Natural killer cell treated with Interleukin-12 subunit alpha and Interleukin-12 subunit beta and Interleukin-15 and Interleukin-18, amount 100 ng/mL, for 72 hours (primary cell): ENCODE measurements at regions not wholly inside any gene's neighbourhood (a gene's known extent, or its start where the extent isn't known, plus 50 kb on each side); places are given as distances from the start of the nearest gene placed in this dataset.

Experiments
- ATAC-seq, 2 donors: fragments of 150-1000 bp; cut with Tn5 transposase in 1 of 2; sonication (Bioruptor Pico), chemical (Tn5 transposase) in 1 of 2; 2 replicates each; pipeline ENCODE4 v1.10.0; 2021
- DNase-seq: peaks from one replicate; pipeline ENCODE4 v3.0.0; 2022; ENCODE audit warnings: low spot score
- H3K27ac Mint-ChIP-seq, 2 donors: 1 replicate in 1 of 2; 2 replicates in 1 of 2; pipeline ENCODE4 v1.8.0; 2022; ENCODE audit warnings: mixed read lengths in 2 of 2, mild to moderate bottlenecking in 1 of 2, moderate library complexity in 1 of 2
- H3K27me3 Mint-ChIP-seq, 2 donors: 1 replicate in 1 of 2; 2 replicates in 1 of 2; pipeline ENCODE4 v1.8.0; 2022; ENCODE audit warnings: mixed read lengths in 2 of 2
- H3K36me3 Mint-ChIP-seq: one replicate; pipeline ENCODE4 v1.8.0; 2022; ENCODE audit warnings: mixed read lengths
- H3K4me1 Mint-ChIP-seq, 2 donors: 1 replicate in 1 of 2; 2 replicates in 1 of 2; pipeline ENCODE4 v1.8.0; 2022; ENCODE audit warnings: low read depth in 2 of 2, mixed read lengths in 2 of 2, mild to moderate bottlenecking in 1 of 2
- H3K4me3 Mint-ChIP-seq: one replicate; pipeline ENCODE4 v1.8.0; 2022; ENCODE audit warnings: mixed read lengths
- H3K9me3 Mint-ChIP-seq: 2 replicates; pipeline ENCODE4 v1.8.0; 2022; ENCODE audit warnings: mixed read lengths

DNA sequence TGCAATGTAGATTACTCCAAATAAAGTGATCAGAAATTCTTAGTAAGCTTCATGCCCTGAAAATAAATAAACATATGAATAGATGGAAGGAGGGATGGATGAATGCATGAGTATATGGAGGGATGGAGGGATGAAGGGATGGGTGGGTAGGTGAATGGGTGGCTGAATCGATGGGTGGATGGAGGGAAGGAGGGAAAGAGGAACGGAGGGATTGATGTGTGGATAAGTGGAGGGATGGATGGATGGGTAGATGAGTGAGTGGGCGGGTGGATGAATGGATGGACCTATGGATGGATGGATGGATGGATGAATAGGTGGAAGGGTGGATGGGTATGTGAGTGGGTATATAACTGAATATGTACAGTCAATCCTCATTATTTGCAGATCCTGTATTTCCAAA, 276.7 kb upstream of the ACVR2A start:
- H3K27me3 Mint-ChIP-seq, result no peaks in the 10 kb centered on the region
- DNase-seq, result no peak
- no peak overlapping the region for H3K4me3 Mint-ChIP-seq
- peak in 1 of 2 donors; percentile 32 for ATAC-seq
- H3K36me3 Mint-ChIP-seq, result no peaks in the 10 kb centered on the region
- H3K27ac Mint-ChIP-seq, result no peak overlapping the region
- no peaks in the 10 kb centered on the region for H3K4me1 Mint-ChIP-seq
- H3K9me3 Mint-ChIP-seq, result no peaks in the 10 kb centered on the region

- ATAC-seq, result no peak
- no peak overlapping the region for H3K27ac Mint-ChIP-seq
- no peaks in the 10 kb centered on the region for H3K9me3 Mint-ChIP-seq
- no peaks in the 10 kb centered on the region for H3K36me3 Mint-ChIP-seq
- no peaks in the 10 kb centered on the region for H3K4me1 Mint-ChIP-seq
- no peak overlapping the region for H3K4me3 Mint-ChIP-seq
- no peaks in the 10 kb centered on the region for H3K27me3 Mint-ChIP-seq
- no peak for DNase-seq
Measured at GRCh38 chr2:147567136-147567535, 277.7 kb upstream of the ACVR2A start.

- no peaks in the 10 kb centered on the region for H3K36me3 Mint-ChIP-seq
- no peaks in the 10 kb centered on the region for H3K9me3 Mint-ChIP-seq
- H3K4me1 Mint-ChIP-seq, result peaks cover 0 to 7% of the 10 kb centered on the region in 2 donors
- no peak for DNase-seq
- no peak overlapping the region for H3K4me3 Mint-ChIP-seq
- no peak for ATAC-seq
- H3K27ac Mint-ChIP-seq, result no peak overlapping the region
- H3K27me3 Mint-ChIP-seq, result no peaks in the 10 kb centered on the region
Measured at GRCh38 chr2:147560810-147561535, 283.9 kb upstream of the ACVR2A start.

GRCh38 chr2:147559070-147559725, 285.6 kb upstream of the ACVR2A start:
- H3K27ac Mint-ChIP-seq, result no peak overlapping the region
- DNase-seq (no peak), ATAC-seq (no peak)

GRCh38 chr2:147558620-147559019, 286.2 kb upstream of the ACVR2A start:
- H3K4me1 Mint-ChIP-seq, result peaks cover 0 to 7% of the 10 kb centered on the region in 2 donors
- H3K9me3 Mint-ChIP-seq, result no peaks in the 10 kb centered on the region
- ATAC-seq (no peak), DNase-seq (no peak)
- H3K27me3 Mint-ChIP-seq, result peaks cover 0 to 9% of the 10 kb centered on the region in 2 donors
- H3K4me3 Mint-ChIP-seq, result no peak overlapping the region
- no peak overlapping the region for H3K27ac Mint-ChIP-seq
- H3K36me3 Mint-ChIP-seq, result no peaks in the 10 kb centered on the region

More at GRCh38 chr2:147559070-147559725, 285.6 kb upstream of the ACVR2A start:
- H3K36me3 Mint-ChIP-seq, result no peaks in the 10 kb centered on the region
- peaks cover 0 to 7% of the 10 kb centered on the region in 2 donors for H3K4me1 Mint-ChIP-seq
- H3K27me3 Mint-ChIP-seq, result peaks cover 0 to 3% of the 10 kb centered on the region in 2 donors
- H3K9me3 Mint-ChIP-seq, result no peaks in the 10 kb centered on the region
- no peak overlapping the region for H3K4me3 Mint-ChIP-seq

DNA sequence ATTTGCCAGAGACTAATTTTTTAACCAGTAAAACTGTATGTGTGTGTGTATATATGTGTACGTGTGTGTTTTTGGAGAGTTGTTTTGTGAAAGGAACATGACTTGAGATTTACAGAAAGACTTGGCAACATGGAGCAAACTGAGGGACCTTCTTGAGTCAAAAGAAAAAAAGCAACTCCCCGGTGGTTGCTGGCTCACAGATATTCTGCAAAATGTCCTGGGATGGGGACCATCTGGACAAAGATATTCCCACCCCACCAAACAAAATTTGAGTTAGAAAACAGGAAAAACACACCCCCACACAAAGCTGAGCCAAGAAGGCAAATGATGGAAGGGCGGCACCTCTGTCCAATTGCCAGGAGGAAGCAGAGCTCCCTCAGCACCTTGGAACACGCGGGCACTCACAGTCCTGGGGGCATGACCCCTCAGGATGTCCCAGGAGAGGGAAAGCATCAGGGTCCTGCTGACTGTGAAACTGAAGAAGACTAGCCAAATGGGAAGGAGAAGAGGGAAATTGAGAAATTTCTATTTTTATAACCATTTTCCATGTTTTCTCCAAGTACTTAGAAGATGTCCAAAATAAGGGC, 290.2 kb upstream of the ACVR2A start:
- DNase-seq, result no peak
- peaks cover 2 to 11% of the 10 kb centered on the region in 2 donors for H3K27me3 Mint-ChIP-seq
- no peak for ATAC-seq
- peaks cover 0 to 1% of the 10 kb centered on the region in 2 donors for H3K4me1 Mint-ChIP-seq
- H3K9me3 Mint-ChIP-seq, result no peaks in the 10 kb centered on the region
- H3K4me3 Mint-ChIP-seq, result no peak overlapping the region
- H3K27ac Mint-ChIP-seq, result no peak overlapping the region
- H3K36me3 Mint-ChIP-seq, result no peaks in the 10 kb centered on the region

DNA sequence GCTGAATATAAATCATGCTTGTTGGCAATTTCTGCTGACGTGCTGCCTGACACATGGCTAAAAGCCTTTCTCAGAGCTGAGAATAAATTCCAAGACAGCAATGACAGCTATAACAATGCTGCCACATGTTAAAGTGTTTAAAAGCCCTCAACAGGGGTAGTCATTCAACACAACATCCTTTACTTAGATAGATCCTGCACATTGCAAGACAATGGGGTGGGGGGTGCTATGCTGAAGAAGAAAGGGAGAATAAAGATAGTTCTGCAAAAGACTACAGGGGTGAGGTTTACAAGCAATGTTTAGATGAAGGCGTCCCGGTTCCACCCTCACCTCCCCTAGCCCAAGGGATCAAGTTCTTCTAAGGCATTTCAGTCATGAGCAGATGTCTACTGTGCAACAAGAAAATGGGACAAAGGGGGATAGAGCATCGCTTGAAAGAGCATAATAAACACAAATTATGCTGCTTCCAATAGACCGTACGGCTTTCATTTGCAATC, 291.0 kb upstream of the ACVR2A start:
- Mint-ChIP-seq H3K36me3 (no peaks in the 10 kb centered on the region), H3K27me3 (peaks cover 2 to 11% of the 10 kb centered on the region in 2 donors), H3K4me3 (no peak overlapping the region), H3K27ac (no peak overlapping the region), H3K4me1 (peaks cover under 1 to 4% of the 10 kb centered on the region in 2 donors), H3K9me3 (no peaks in the 10 kb centered on the region)
- ATAC-seq (no peak), DNase-seq (no peak)

DNA sequence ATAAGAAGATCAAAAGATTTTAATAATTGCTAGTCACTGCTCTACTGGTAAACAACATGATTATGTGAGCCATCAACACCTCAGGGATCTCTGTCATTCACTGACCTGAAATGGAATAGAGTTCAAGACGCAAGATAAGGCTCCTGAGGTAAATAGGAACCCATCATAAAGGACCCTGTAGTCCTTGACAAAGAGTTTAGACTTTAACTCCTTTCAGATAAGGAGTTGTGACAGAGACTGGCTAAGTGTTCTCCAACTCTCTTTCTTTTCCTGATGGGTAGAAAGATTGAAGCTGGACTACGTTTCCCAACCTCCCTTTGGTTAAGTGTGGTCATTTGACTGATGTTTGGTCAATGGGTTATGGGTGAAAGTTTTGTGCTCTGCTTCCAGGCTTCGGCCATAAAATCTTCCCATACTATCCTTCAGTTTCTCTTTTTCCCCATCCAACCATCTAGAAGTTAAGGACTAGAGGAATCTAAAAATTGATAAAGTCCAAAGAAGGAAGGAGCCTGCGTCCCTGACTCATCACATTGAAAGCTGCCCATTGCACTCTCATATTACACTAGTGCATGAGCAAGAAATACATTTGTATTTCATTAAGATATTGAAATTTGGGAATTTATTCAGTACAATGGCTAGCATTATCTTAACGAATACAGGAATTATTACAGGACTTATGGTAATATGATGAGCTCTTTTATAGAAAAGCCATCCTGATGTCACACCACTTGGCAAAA, 293.7 kb upstream of the ACVR2A start:
- DNase-seq (no peak), ATAC-seq (no peak)
- H3K4me1 Mint-ChIP-seq, result peaks cover 8 to 14% of the 10 kb centered on the region in 2 donors
- H3K36me3 Mint-ChIP-seq, result no peaks in the 10 kb centered on the region
- no peak overlapping the region for H3K27ac Mint-ChIP-seq
- H3K27me3 Mint-ChIP-seq, result peaks cover 2 to 11% of the 10 kb centered on the region in 2 donors
- H3K4me3 Mint-ChIP-seq, result no peak overlapping the region
- no peaks in the 10 kb centered on the region for H3K9me3 Mint-ChIP-seq

DNA sequence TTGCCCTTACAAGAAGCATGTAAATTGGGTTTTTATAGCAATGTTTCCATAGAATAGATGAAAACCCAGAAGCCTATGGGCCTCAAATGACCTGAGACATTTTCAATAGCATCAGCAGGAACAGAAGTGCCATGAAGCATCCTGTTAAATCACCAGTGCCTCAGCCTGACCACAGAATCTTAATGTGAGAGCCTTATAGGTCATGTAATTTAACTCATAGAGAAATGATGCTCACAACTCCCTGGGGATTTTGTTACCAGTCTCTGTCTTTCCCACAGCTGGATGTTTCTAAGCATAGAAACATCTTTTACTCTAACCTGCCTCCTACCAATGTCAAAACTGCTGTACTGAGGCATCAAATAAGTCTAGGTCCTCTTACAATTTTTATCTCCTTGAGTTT, 295.8 kb upstream of the ACVR2A start:
- no peaks in the 10 kb centered on the region for H3K36me3 Mint-ChIP-seq
- peaks cover 2 to 6% of the 10 kb centered on the region in 2 donors for H3K27me3 Mint-ChIP-seq
- H3K9me3 Mint-ChIP-seq, result no peaks in the 10 kb centered on the region
- H3K4me1 Mint-ChIP-seq, result peaks cover 8 to 16% of the 10 kb centered on the region in 2 donors
- DNase-seq, result no peak
- no peak overlapping the region for H3K27ac Mint-ChIP-seq
- H3K4me3 Mint-ChIP-seq, result no peak overlapping the region
- ATAC-seq, result no peak

DNA sequence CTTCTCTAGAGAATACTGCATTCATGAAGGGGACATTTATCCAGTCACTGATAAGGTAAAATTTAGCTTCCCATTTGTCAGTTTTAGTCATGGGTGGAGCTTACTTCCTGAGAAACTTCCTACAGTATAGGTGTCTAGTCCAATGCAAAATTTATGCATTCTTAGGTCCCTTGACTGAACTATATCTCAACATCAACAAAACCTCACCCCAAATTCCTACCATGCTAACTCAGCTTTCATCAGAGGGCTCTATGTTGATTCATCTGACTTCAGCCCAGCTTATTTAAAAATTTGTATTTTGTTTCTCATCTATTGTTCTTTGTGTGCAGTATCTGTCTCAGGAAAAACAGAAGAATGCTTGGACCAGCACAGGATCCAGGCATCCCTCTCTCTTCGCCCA, 296.4 kb upstream of the ACVR2A start:
- no peak overlapping the region for H3K4me3 Mint-ChIP-seq
- H3K4me1 Mint-ChIP-seq, result peaks cover 8 to 16% of the 10 kb centered on the region in 2 donors
- ATAC-seq, result no peak
- no peaks in the 10 kb centered on the region for H3K9me3 Mint-ChIP-seq
- no peak overlapping the region for H3K27ac Mint-ChIP-seq
- H3K36me3 Mint-ChIP-seq, result no peaks in the 10 kb centered on the region
- H3K27me3 Mint-ChIP-seq, result peaks cover 0 to 2% of the 10 kb centered on the region in 2 donors
- DNase-seq, result no peak

DNA sequence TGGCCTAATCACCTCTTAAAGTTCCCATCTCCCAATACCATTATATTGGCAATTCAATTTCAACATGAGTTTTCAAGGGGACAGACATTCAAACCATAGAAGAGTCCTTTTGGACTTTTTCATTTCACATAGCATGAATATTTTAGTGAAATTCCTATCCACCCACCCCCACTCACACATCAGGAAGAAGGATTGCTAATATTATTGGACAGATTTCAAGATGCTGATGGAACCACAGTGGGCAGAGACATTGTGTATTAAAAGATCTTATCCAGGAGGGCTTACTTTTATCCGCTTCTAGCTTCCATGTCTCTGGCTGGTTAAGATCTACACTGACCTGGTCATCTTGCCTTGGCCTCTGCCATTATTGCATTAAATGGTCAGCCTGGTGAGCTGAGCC, 297.4 kb upstream of the ACVR2A start:
- no peak for DNase-seq
- no peaks in the 10 kb centered on the region for H3K27me3 Mint-ChIP-seq
- peaks cover 8 to 16% of the 10 kb centered on the region in 2 donors for H3K4me1 Mint-ChIP-seq
- H3K4me3 Mint-ChIP-seq, result no peak overlapping the region
- H3K9me3 Mint-ChIP-seq, result no peaks in the 10 kb centered on the region
- H3K27ac Mint-ChIP-seq, result no peak overlapping the region
- ATAC-seq, result no peak
- H3K36me3 Mint-ChIP-seq, result no peaks in the 10 kb centered on the region

DNA sequence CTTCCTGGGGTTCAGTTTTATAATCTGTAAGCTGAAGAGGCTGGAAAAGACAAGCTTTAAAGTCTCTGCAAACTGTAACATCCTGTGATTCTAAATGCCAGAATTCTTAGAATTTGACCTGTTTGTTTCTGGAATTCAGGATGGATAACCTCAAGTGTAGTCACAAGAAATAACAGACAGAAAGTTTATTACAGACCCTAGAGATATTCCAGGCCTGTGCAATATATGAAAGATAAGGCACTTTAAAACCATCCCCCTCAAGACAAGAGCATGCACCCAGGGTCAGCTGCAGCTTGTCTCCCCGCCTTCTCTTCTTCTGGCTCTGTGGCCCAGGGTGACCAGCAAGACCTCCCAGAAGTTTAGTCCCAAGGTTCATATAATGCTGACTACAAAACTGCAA, 298.7 kb upstream of the ACVR2A start:
- ATAC-seq, result no peak
- peaks cover 0 to 2% of the 10 kb centered on the region in 2 donors for H3K27me3 Mint-ChIP-seq
- no peak for DNase-seq
- no peak overlapping the region for H3K4me3 Mint-ChIP-seq
- peaks cover 8 to 19% of the 10 kb centered on the region in 2 donors for H3K4me1 Mint-ChIP-seq
- no peaks in the 10 kb centered on the region for H3K9me3 Mint-ChIP-seq
- H3K36me3 Mint-ChIP-seq, result no peaks in the 10 kb centered on the region
- H3K27ac Mint-ChIP-seq, result no peak overlapping the region

GRCh38 chr2:147543056-147543455, 301.8 kb upstream of the ACVR2A start:
- Mint-ChIP-seq H3K4me3 (no peak overlapping the region), H3K27ac (no peak overlapping the region), H3K9me3 (peaks cover 3% of the 10 kb centered on the region), H3K27me3 (peaks cover 0 to 4% of the 10 kb centered on the region in 2 donors), H3K36me3 (no peaks in the 10 kb centered on the region), H3K4me1 (peaks cover under 1 to 13% of the 10 kb centered on the region in 2 donors)
- no peak for ATAC-seq
- no peak for DNase-seq
